GM13976 (cell line): ENCODE measurements at regions not wholly inside any gene's neighbourhood (a gene's known extent, or its start where the extent isn't known, plus 50 kb on each side); places are given as distances from the start of the nearest gene placed in this dataset.
"Not testable (repeated sequence)": the region's sequence is repeated elsewhere in the genome, so short reads cannot be mapped to it uniquely, and the experiment has no call there.

Experiments used
- DNase-seq: peaks from one replicate; pipeline ENCODE4 v3.0.0; 2012; ENCODE audit warnings: low spot score
- in situ Hi-C: fragments of 300-500 bp; cut with MboI; formaldehyde crosslinking; loops from one replicate; pipeline ENCODE4 v1.12.0; 2022; ENCODE audit warnings: low sequenced_read_pairs, mixed read lengths, inconsistent platforms; ENCODE audit not compliant: unreplicated experiment
- TF ChIP-seq, protein P1 (sequence below): IDR thresholded peaks from 2 replicates; pipeline ENCODE4 v1.5.1; 2012; ENCODE audit warnings: borderline replicate concordance, mild to moderate bottlenecking; ENCODE audit not compliant: insufficient read depth; ENCODE audit errors: extremely low read depth, missing control alignments, control extremely low read depth

DNA sequence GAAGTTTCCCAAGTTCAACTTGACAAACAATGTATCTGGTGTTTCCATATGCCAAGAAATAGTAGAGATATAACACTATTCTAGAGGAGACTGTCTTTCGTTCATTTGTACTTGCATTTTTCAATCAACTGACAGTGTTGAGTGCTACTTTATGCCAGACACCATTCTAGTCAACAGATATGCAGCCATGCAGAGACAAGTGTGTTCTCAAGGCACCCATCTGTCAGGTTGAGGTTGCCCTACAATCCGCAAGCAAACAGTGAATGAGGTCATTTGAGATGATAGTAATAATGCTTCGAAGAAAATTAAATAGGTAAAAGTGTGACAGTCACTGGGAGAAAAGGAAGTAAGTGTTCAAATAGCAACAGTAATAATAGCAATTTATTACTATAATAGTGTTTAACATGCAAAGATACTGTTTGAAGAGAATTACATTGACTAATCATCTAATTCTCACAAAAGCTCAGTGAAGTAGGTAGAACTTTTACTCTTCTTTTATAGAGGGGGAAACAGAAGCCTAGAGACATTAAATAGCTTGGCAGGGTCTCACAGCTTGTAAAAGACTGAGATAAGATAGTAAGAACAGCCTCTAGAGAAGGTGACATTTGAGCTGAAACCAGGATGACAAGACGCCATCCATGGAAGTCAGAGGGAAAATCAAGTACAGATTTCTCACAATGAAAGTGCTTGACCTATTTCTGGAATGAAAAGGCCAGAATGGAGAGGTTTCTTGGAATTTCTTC is 936.9 kb downstream of the SORCS3 start:
- no peak for DNase-seq
- in situ Hi-C loops: no loop called here
- TF ChIP-seq, protein P1, sequence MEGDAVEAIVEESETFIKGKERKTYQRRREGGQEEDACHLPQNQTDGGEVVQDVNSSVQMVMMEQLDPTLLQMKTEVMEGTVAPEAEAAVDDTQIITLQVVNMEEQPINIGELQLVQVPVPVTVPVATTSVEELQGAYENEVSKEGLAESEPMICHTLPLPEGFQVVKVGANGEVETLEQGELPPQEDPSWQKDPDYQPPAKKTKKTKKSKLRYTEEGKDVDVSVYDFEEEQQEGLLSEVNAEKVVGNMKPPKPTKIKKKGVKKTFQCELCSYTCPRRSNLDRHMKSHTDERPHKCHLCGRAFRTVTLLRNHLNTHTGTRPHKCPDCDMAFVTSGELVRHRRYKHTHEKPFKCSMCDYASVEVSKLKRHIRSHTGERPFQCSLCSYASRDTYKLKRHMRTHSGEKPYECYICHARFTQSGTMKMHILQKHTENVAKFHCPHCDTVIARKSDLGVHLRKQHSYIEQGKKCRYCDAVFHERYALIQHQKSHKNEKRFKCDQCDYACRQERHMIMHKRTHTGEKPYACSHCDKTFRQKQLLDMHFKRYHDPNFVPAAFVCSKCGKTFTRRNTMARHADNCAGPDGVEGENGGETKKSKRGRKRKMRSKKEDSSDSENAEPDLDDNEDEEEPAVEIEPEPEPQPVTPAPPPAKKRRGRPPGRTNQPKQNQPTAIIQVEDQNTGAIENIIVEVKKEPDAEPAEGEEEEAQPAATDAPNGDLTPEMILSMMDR: no peak

DNA sequence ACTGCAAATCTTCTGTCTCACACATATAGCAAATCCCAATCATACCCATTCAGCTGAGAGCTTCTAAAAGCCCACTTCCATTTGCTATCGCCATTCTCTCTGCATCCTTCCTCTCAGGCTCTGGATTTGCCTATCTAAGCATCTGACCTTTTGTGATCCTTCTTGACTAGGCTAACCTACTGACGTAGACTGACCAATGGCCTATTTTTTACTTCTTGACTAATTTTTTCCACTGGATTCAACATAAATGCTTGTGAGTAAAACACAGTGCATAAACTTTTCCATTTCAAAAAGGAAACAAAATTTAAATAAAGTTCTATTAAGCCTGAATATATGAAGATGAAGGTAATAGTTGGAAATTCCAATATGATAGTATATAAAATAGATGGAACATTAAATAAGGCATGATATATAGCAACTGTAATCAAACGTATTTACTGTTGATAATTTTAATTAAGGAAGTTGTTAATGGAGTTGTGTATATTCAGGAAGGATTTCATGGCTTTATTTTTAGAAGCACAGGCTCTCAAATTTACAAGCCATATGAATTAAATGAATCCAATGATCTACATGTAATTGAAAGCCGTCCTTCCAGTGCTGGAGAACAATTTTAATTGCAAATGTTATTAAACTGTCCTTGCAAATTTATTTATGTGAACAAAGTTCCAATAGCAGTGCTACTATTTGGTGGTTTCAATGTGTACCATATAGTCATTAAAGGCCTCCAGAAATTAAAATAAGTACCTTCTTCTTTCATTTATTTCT is 918.4 kb downstream of the SORCS3 start:
- TF ChIP-seq, protein P1: no peak
- DNase-seq: no peak
- in situ Hi-C loops: no loop called here

DNA sequence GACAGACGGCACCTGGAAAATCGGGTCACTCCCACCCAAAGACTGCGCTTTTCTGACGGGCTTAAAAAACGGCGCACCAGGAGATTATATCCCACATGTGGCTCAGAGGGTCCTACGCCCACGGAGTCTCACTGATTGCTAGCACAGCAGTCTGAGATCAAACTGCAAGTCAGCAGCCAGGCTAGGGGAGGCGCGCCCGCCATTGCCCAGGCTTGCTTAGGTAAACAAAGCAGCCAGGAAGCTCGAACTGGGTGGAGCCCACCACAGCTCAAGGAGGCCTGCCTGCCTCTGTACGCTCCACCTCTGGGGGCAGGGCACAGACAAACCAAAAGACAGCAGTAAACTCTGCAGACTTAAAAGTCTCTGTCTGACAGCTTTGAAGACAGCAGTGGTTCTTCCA is 909.4 kb downstream of the SORCS3 start:
- in situ Hi-C loops, DNase-seq: not testable (repeated sequence)

DNA sequence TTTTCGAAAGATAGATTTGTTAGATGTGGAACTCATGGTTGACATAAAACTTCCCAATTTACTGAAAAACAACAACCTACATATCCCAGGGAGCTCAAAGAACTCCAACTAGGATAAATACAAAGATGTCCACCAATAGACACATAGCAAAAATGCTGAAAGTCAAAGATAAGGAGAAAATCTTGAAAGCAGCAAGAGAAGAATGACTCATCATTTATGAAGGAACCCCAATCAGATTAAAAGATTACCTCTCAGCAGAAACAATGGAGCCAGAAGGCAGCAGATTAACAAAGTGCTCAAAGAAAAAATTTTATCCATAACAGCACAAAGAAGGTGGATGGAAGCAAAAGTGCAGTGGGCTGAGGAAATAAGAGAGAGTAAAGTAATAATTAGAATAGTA is 908.6 kb downstream of the SORCS3 start:
- in situ Hi-C loops: no loop called here
- TF ChIP-seq, protein P1: no peak

DNA sequence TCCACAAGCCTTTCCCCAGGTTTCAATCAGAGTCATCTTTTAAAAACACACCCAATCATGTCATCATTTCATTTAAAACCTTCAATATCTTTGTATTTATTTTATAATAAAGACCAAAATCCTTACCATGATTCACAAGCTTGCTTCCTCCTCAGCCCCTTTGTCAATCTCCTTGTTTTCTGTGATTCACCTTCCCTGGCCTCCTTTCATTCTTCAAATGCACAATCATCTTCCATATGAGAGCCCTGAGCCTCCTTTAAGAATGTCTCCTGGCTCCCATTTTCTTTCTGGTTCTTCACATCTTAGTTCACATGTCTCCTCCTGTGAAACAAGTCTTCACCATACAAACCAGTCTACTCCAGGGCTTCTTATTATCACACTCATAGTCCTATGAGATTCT is 904.0 kb downstream of the SORCS3 start:
- no peak for DNase-seq
- in situ Hi-C loops: no loop called here
- TF ChIP-seq, protein P1: no peak

More for the DNA sequence above, 908.6 kb downstream of the SORCS3 start:
- no peak for DNase-seq

DNA sequence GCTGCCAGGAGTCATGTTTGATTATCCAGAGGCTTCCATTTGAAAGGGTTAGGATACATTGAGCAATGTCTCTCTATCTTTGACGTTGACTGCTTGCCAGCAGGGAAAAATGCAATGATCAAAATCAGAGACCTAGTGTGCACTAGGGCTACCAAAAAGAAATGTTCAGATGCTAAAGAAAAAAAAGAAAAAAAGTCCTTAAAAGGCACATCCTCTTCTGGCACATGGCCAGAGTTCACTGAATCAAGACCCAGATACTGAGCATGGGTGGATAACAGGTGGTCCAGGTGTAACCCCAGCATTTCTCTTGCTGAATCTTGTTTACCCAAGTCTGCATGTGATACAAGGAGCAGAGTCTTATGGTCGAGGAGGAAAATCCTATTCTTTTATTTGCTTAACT is 899.3 kb downstream of the SORCS3 start:
- in situ Hi-C loops: no loop called here
- TF ChIP-seq, protein P1: no peak
- no peak for DNase-seq

DNA sequence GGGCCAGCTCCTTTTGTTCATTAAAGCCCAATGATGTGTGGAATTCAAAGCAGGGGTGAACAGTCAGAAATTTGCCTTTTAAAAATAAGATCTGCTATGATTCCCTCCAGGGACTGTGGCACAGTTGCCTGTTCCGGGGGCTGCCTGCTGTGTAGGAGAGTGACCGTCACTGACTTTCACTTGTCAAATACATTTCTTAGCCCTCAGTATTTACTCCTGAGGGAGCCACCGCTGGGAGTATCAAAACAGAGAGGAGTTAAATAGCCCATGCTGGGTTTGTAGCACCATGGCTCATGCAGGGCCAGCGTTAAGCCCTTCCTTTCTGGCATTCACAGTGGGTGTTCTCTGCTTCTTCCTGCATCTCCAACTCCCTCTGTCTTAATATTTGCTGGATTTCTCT is 897.8 kb downstream of the SORCS3 start:
- TF ChIP-seq, protein P1: no peak
- DNase-seq: no peak
- in situ Hi-C loops: no loop called here
